ENCODE measurements at regions not wholly inside any gene's neighbourhood (a gene's known extent, or its start where the extent isn't known, plus 50 kb on each side); places are given as distances from the start of the nearest gene placed in this dataset.

GRCh38 chr13:59000770-59001169 lies 1163.0 kb downstream of the DIAPH3 start:
- TF ChIP-seq CTCF (IDR thresholded peaks at IDR 0.05) = no peak
- no peak for TF ChIP-seq EZH2 (IDR thresholded peaks at IDR 0.05; ENCODE audit: borderline replicate concordance, insufficient read depth, low read depth, low read length, poor library complexity, severe bottlenecking)
